Activated CD8-positive, alpha-beta memory T cell treated with anti-CD3 and anti-CD28 coated beads, Interleukin-2, amount 50 U/mL, for 4 hours (primary cell): ENCODE measurements at regions not wholly inside any gene's neighbourhood (a gene's known extent, or its start where the extent isn't known, plus 50 kb on each side); places are given as distances from the start of the nearest gene placed in this dataset.
"Not testable (repeated sequence)": the region's sequence is repeated elsewhere in the genome, so short reads cannot be mapped to it uniquely, and the experiment has no call there.

Experiments used
- DNase-seq: peaks from one replicate; pipeline ENCODE4 v3.0.0-alpha.2; 2020

GRCh38 chr1:273772-274171 is 177.7 kb downstream of the OR4F29 start:
- not testable (repeated sequence) for DNase-seq

DNA sequence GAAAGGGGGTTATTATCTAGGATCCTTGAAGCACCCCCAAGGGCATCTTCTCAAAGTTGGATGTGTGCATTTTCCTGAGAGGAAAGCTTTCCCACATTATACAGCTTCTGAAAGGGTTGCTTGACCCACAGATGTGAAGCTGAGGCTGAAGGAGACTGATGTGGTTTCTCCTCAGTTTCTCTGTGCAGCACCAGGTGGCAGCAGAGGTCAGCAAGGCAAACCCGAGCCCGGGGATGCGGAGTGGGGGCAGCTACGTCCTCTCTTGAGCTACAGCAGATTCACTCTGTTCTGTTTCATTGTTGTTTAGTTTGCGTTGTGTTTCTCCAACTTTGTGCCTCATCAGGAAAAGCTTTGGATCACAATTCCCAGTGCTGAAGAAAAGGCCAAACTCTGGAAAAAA is 183.7 kb downstream of the OR4F29 start:
- peak; percentile 63 for DNase-seq
